Neural cell (in vitro differentiated cells): ENCODE measurements at regions not wholly inside any gene's neighbourhood (a gene's known extent, or its start where the extent isn't known, plus 50 kb on each side); places are given as distances from the start of the nearest gene placed in this dataset.

Experiments used
- CTCF ChIP-seq: fragments of 450-650 bp; IDR thresholded peaks from 2 replicates; pipeline ENCODE4 v1.5.1; 2014; ENCODE audit warnings: antibody characterized with exemption, mild to moderate bottlenecking, moderate library complexity; ENCODE audit not compliant: poor library complexity, severe bottlenecking
- EP300 ChIP-seq: fragments of 450-650 bp; conservative IDR thresholded peaks from 2 replicates; pipeline ENCODE4 v1.6.1; 2014; ENCODE audit warnings: antibody characterized with exemption, mild to moderate bottlenecking, moderate library complexity; ENCODE audit not compliant: poor library complexity, severe bottlenecking
- EZH2 ChIP-seq: fragments of 200-600, 300-800 bp; shearing (Covaris generic), sonication (generic); IDR thresholded peaks from 2 replicates; pipeline ENCODE4 v1.6.1; 2014; ENCODE audit warnings: antibody characterized with exemption, low read length, borderline replicate concordance, mild to moderate bottlenecking; ENCODE audit not compliant: insufficient read depth, poor library complexity, severe bottlenecking
- MXI1 ChIP-seq: fragments of 450-650 bp; conservative IDR thresholded peaks from 2 replicates; pipeline ENCODE4 v1.6.1; 2014; ENCODE audit warnings: antibody characterized with exemption, mild to moderate bottlenecking; ENCODE audit not compliant: poor library complexity, severe bottlenecking
- POLR2AphosphoS5 ChIP-seq: IDR thresholded peaks from 2 replicates; pipeline ENCODE4 v1.6.1; 2012
- TF ChIP-seq, protein P1 (sequence below): IDR thresholded peaks from 2 replicates; pipeline ENCODE4 v1.6.1; 2012; ENCODE audit warnings: borderline replicate concordance

DNA sequence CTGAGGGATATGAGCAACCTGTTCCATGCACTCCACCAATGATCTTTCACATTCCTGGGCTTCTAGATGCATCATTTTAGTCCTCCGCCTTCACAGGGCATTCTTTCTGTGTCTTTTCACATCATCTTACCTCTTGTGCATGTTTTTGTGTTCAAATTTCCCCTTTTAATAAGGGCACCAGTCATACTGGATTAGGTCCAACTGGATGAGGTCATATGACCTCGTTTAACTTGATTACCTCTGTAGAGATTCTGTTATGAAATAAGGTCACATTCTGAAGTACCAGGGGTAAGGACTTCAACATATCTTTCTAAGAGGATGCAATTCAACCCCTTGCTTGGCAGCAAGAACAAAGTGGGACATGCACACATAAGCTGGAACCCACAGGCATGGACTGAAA is 335.3 kb upstream of the TLE4 start:
- no peak for TF ChIP-seq CTCF
- TF ChIP-seq, protein P1, sequence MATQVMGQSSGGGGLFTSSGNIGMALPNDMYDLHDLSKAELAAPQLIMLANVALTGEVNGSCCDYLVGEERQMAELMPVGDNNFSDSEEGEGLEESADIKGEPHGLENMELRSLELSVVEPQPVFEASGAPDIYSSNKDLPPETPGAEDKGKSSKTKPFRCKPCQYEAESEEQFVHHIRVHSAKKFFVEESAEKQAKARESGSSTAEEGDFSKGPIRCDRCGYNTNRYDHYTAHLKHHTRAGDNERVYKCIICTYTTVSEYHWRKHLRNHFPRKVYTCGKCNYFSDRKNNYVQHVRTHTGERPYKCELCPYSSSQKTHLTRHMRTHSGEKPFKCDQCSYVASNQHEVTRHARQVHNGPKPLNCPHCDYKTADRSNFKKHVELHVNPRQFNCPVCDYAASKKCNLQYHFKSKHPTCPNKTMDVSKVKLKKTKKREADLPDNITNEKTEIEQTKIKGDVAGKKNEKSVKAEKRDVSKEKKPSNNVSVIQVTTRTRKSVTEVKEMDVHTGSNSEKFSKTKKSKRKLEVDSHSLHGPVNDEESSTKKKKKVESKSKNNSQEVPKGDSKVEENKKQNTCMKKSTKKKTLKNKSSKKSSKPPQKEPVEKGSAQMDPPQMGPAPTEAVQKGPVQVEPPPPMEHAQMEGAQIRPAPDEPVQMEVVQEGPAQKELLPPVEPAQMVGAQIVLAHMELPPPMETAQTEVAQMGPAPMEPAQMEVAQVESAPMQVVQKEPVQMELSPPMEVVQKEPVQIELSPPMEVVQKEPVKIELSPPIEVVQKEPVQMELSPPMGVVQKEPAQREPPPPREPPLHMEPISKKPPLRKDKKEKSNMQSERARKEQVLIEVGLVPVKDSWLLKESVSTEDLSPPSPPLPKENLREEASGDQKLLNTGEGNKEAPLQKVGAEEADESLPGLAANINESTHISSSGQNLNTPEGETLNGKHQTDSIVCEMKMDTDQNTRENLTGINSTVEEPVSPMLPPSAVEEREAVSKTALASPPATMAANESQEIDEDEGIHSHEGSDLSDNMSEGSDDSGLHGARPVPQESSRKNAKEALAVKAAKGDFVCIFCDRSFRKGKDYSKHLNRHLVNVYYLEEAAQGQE: no peak
- TF ChIP-seq POLR2AphosphoS5: no peak
- TF ChIP-seq MXI1: no peak
- TF ChIP-seq EP300: no peak
- TF ChIP-seq EZH2: no peak
